CD4-positive, alpha-beta T cell treated with Interleukin-17A for 1 hour (primary cell): ENCODE measurements at regions not wholly inside any gene's neighbourhood (a gene's known extent, or its start where the extent isn't known, plus 50 kb on each side); places are given as distances from the start of the nearest gene placed in this dataset.
"Not testable (repeated sequence)": the region's sequence is repeated elsewhere in the genome, so short reads cannot be mapped to it uniquely, and the experiment has no call there.

ENCODE experiments used
- DNase-seq: peaks from one replicate; pipeline ENCODE4 v3.0.0-alpha.2; 2020

DNA sequence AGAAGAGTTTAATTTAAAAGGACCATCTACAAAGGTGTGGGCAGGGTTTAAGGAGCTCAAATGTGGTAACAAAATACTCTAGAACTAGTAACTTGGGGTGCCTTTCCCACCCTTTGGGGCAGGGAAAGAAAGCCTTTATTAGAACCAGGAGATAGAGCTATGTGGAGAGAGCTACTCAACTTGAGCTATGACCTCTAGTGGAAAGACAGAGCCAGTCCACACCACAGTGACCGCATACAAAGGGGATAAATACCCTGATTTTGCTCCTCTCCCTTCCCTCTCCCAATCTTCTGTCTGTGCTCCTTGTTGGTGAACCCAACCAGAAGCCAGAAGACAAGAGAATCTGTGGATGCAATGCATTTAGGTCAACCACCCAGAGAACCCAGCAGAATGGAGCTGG lies 54.4 kb upstream of the JAK1 start:
- DNase-seq = no peak

DNA sequence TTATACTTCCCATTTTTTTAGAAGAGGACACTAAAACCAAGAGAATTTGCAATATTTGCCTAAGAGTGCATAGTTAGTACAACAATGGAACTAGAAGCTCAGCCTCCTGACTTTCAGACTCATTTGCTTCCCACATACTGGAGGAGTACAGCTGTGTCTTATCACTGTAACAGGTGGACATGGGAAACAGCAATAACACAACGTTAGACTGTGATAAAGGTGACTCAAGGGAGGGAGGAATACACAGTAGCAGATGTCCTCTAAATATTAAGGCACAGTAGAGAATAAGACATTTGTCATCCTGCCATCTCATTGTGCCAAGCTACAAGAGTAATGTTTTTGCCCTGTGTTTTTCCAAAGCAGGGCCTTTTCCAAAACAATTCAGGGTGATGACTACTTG lies 55.4 kb upstream of the JAK1 start:
- no peak for DNase-seq

DNA sequence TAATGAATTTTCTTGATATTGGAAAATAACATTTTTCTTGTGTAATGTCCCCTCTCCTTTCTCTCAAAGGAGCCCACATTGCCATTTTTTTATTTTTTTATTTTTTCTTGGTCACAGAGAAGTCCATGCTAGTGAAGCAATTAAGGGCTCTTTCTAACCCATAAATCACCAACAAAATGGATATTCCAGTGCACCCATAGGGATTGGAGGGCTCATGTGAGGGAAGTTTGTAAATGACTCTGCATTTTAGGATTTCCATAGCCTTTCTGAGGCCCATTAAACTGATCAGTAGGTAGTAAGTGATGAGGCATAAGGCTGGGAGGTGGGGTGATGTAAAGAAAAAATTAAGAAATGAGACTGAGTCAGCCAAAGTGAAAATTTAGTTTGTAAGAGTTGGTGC lies 55.9 kb upstream of the JAK1 start:
- no peak for DNase-seq

DNA sequence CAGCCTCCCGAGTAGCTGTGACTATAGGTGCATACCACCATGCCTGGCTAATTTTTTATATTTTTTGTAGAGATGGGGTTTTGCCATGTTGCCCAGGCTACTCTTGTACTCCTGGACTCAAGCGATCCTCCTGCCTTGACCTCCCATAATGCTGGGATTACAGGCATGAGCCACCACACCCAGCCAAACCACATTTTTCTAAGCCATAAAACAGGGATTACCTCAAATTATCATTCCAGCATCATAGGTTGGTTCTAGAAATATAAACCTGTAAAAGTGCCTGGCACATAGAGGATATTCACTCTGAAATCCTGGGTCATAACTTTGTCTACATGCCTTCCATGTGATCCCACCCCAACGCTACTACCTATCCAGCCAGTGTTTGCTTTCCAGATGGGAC lies 59.4 kb upstream of the JAK1 start:
- no peak for DNase-seq

DNA sequence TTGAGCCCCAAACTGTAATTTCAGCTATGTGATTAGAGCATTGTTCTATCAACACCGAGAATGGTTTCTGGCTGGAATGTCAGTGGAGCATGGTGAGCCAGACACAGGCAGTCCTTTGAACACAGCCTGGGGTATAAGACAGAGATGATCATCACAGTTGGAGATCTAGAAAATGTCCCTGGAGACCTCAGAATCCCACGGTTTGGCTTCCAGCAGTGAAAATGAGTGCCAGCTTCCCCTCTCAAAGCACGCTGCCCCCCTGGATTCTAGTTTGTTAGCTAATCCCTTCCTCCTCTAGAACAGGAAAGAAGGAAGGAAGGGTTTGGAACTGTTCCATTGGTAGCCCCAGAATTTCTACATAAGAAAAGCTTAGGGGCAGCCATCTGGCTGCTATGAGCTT lies 59.9 kb upstream of the JAK1 start:
- DNase-seq = no peak

DNA sequence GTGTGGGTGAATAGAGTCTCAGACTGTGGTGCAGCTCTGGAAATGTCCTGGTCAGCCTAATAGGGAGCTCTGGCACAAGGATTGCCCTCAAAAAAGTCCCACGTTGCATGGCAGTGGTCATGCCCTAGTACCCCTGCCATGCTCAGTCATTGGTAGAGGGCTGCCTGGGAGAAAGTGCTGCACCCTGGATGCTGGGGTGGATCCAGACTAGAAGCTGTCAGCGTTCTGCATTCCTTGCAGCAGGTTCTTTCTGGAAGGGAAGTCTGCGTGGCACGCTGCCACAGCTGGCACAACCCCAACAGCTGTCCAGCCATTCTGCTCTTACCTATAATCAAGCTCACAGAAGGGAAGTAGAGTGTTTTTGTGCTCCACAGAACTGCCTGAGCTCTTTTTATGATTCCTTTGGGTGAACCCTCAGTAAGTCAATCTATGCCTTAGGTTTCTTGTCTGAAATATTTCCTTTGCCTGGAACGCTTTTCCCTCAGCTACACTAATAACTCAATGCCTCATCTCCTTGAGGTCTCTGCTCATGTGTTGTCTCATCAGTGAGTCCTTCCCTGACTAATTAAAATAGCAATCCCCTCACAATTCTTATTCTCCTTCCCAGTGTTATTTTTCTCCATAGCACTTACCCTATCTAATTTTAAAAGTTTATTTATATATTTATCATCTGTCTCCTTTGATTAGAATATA lies 61.5 kb upstream of the JAK1 start:
- DNase-seq = no peak

DNA sequence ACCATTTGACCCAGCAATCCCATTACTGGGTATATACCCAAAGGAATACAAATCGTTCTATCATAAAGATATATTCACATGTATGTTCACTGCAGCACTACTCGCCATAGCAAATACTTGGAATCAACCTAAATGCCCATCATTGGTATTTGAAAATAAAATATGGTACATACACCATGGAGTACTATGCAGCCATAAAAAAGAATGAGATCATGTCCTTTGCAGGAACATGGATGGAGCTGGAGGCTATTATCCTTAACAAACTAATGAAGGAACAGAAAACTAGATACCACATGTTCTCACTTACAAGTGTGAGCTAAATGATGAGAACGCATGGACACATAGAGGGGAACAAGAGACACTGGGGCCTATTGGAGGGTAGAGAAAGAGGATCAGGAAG lies 63.1 kb upstream of the JAK1 start:
- not testable (repeated sequence) for DNase-seq

DNA sequence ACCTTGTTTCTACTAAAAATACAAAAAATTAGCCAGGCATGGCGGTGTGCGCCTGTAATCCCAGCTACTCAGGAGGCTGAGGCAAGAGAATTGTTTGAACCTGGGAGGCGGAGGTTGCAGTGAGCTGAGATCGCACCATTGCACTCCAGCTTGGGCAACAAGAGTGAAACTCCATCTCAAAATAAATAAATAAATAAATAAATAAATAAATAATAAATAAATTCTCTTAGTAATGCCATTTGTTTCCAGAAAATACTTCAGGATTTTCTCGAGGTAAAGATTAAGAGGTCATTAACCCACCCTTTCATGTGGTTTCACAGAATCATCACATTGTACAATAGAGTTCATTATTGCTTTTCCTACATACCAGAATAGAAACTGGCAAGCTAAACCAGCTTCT lies 68.5 kb upstream of the JAK1 start:
- not testable (repeated sequence) for DNase-seq

DNA sequence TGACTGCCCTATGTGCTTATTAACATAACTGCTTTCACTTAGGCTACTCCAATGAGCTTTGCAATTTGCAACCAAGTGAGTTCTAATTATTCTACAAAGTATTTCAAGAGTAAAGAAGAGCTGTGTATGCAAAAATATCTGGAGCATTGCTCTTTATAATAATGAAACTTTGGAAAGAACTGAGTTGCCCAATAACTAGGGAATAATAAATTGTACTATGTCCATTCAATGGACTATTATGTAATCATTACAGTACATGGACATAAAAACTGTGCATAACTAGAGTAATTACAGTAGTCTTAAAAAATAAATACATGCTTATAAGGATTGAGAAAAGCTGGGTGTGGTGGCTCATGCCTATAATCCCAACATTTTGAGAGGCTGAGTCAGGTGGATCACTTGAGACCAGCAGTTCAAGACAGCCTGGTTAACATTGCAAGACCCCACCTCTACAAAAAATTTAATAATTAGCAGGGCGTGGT lies 70.3 kb upstream of the JAK1 start:
- DNase-seq = no peak

DNA sequence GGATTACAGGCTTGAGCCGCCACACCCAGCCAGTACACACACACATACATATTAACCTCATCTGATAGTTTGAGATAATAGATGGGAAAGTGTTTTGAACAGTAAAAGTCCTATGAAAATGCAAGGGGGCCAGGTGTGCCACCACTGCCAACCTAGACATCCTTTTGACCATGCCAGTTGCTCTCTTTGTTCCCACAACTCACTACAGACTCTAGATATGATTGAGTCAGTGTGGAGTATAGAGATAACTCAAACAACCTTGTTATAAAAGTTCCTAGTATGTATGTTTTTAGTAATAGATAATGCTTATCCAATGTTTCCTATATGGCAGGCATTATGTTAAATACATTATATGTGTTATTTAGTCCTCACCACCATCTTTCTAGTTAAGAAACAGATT lies 72.7 kb upstream of the JAK1 start:
- no peak for DNase-seq

DNA sequence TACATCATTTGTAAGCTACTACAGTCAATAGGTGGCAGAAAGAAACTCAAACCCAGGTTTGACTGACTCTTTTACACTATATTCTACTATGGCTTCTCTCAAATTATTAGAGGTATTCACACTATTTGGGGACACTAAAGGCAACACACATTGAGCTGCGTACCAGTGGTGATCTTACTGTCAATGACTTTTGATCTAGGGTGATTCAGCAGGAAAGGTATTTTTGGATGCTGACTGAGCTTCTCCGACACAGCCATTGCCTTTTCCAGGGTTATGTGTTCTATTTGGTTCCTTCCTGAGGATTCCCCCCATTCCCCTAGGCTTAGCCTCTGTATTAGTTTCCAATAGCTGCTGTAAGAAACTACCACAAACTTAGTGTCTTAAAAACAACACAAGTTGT lies 73.2 kb upstream of the JAK1 start:
- DNase-seq = no peak

DNA sequence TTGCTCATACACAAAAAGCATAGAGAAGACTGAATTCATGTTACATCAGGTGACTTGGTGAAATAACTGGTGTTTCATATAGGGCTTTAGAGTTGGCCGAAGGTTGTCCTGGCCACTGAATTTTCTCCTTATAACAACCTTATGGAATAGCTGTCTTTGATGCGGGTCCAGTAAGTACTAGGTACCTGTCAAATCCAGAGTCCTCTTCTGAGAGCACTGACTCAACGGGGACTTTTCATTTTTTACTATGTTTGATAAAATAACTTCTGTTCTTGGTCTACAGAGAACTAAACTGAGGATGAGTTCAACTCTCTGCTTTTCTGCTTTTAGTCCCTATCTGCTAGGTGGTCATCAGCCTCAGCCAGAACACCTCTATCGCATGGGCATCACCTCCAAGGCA lies 76.1 kb upstream of the JAK1 start:
- no peak for DNase-seq

DNA sequence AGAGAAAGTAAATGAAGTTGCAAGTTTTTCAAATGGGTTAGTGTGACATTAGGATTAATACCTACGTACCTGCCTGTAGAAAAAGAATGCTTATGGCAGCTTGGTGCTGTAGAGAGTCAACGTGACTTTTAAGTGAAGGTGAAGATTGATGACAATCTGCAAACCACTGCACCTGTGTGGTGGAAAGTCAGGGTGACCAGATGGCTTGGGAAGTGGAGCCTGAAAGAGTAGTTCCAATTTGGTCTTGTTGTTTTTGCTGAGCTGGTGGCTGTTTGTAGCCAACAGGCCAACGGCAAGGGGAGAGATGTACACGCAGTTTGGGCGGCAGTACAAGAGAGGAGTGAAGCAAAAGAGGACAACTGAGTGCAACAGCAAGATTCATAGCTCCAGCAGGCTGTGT lies 78.1 kb upstream of the JAK1 start:
- no peak for DNase-seq

DNA sequence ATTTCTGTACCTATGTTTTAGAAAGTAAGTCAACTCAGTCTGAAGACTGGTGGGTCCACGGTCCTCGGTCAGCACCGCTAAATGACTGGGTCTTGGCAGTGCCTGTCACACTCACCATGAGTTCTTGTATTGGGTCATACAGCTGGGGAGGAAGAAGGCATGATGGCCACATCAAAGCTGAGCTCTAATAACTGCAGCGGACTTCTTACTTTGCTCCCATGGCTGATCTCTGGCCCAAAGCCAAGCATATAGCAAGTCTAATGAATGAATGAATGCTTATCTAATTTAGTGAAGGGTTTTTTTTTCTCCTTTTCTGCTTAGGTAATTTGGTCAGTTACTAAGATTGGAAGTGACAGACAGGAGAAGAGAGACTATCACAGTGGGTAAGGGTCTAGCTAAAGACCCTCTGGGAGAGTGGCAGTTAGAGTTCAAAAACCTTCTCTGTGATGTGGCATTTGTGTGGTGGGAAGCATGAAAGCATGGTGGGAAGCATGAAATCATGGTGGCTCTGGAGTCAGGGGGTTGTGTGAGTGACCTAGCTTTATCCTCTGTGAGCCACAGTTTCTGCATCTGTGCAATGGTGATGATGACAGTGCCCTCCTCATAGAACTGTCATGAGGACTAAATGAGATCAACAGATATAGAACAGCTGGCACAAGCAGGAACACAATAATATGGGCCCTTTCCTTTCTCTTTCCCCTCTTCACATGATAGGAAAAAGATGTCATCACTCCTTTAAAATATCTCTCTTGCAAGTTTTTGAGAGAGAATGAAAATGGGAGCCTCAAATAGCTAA lies 78.9 kb upstream of the JAK1 start:
- no peak for DNase-seq

DNA sequence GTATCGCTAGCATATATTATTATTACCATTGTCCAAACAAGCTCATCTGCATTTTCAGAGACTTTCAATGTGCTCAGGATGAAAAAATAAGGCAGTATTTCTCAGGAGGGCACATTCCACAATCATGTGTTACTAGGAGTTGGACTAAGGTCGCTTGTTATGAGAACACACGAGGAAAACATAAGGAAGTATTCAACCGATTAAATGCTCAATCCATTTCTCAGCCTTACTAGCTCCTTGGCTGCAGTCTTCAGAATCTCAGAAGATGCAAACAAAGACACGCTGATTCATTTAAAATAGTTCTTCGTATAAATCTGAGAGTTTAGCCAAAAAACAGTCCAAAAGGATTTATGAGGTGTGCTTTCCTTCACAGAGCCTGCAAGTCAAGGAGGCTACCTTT lies 82.0 kb upstream of the JAK1 start:
- DNase-seq = no peak

DNA sequence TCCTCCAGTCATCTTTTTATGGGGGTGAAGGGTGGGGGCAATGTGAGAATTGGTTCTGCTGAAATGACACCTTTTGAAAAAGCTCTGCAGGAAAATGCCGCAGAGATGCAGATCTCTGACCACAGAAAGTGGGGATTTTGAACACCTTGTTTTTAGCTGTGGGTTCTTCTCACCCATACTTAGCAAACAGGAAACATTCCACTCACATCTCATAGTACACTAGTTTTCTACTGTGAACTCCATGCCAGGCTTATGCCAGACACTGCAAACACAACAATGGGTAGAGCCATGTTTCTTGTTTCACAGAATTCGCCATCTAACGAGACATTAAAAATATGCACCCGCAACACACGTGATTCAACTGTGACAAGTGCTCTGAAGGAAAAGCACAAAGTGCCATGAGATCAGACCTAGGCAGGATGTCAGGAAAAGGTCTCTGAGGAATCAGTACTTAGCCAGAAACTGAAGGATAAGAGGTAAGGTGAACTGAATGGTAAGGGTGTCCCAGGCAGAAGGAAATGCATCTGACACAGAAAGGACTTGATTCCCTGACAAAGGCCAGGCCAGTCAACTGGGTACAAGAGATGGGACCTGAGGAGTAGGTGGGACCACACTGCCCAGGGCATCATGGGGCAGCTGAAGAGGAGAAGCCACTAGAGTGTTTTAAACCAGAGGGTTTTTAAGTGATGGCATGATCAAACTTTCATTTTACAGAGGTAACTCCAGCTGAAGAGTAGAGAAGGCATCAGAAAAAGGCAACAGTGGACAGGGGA lies 83.8 kb upstream of the JAK1 start:
- peak; percentile 41 for DNase-seq

DNA sequence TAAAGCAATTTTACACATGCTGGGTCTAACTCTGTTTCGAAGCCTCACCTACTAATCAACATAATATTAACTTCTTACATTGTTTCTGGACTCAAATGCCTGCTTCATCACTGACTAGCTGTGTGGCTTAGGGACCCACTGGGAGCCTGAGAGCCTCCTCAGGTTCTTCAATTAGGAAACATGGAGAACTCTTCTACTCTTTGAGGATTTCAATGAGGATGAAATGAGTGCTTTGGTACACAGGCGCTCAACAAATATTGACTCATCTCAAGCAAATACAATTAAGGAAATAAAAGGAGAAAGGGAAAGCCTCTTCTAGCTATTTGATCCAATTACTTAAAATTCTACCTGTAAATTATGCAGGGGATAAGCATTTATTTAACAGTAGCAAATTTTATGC lies 84.4 kb upstream of the JAK1 start:
- DNase-seq = no peak

DNA sequence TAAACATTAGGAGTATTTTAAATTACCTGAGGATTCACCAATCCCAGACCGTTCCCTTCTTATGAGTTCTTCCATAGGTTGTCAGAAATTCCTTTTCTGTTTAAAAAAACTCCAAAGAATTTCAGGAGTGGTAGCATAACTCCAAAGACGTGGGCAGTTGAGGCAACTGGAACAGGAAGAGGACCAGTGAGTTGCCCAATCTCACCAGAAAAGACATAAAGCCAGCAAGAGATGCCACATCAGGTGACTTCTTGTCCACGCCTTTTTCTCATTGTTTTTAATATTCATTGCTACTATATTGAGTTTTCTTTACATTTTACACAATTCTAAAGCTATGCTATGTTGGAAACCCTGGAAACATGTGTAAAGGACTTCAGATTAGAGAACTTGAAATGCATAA lies 88.1 kb upstream of the JAK1 start:
- DNase-seq = no peak

DNA sequence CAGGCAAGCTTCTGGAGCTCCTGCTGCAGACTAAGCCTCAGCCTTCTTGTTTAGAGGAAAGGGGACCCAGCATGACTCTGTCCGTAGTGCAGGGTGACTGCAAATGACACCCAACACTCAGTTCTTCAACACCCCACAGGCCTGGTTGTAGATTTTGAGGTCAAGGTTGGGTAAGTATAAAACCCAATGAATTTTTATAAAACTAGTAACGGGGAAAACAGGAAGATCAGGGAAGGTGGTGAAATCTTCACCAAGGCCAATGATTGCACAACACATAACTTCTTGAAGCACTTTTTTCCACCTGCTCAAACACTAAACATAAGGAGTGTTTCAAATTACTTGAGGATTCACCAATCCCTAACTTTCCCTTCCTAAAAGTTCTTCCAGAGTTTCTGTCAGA lies 89.4 kb upstream of the JAK1 start:
- no peak for DNase-seq

DNA sequence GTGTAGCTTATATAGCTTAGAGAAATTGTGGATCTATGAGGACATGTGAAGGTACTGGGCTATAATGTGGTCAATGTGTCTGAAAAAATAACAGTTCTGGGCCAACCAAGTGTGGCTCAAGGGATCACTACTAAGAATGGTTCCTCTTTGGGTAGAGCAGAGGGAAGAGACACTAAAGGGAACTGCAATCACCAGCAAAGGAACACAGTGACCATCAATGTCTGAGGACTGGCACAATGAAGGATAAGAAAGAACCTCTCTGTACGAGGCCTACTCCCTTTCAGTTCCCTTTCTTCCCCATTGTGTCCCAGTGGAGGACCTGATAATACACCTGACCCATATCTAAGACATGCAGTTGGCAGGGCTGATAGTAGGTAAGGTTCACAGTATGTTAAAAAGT lies 89.9 kb upstream of the JAK1 start:
- no peak for DNase-seq

DNA sequence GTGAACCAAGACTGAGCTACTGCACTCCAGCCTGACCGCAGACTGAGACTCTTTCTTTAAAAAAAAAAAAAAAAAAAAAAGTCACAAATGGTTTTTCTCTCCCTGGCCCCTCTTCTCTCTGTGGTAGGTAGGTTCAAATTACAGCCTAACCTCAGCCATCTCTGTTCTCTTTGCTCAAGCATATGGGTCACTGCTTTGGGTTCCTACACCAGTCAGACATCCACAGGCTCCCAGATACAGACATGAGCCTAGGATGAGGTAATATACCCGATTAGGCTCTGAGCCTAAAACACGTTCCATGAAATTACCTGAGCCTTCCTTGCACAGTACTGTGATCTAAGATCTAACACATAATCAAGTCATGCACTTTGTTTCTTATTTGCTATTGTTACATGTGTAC lies 90.5 kb upstream of the JAK1 start:
- no peak for DNase-seq

DNA sequence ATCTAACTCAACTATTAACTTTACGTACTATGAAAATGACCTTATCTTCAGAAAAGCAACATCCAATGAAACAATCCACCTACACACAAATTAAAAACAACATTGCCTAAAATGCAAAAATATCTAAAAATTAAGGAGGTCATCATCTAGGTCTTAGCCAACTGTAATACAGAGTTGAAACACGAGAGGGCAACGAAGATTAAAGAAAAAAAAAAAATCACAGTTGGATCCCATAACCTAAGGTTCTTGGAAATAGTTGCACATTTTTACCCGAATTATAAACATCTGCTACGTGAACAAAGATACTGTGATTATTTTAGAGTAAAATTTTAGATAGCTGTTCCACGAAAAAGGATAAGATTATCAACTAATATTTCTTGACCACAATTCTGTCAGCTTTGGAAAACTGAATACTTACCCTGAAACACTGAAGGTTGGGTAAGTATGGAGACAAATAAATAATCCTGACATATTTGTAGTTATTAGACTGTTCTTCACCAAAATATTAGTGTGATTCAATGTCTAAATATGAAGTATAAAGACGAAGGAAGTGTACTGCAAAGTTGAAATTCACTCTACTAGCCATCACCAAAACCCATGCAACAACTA lies 88.0 kb upstream of the AK4 start:
- DNase-seq = peak; percentile 49

DNA sequence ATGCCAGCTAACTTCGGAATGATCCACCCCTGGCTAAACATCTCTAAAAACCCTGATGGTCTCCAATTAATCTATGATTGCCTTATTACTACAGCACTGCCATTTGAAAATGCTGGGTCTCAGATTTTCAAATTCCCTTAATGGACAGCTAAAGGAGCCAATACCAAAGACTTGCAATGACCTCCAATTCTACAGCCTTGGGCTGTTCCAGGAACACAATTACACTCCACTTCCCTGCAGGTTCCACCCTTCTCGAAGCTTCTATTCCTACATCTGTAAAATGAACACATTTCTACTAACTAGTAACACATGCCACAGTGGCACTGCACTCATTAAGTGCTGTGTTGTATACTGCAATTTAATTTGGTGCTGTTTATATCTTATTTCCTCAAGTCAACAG lies 85.7 kb upstream of the AK4 start:
- no peak for DNase-seq

DNA sequence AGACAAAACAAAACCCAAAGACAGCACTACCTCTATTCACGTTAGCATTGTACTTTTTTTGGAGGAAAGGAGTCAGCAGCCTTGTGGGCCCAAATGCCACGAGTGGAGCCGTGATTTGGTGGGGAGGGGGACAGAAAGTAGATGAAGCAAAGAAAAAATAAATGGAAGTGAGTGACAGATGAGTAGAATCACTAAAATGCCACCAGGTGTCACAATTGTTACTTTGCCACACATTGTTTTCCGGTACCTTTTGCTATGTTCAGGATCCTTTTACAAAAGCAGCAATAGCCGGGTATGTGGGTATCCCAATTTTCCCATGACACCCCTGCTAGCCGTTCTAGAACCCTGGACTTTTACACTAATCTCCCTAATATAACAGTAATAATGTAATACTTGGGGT lies 85.0 kb upstream of the AK4 start:
- DNase-seq = no peak
